Tongue (tissue), 1 donor: ENCODE measurements at regions not wholly inside any gene's neighbourhood (a gene's known extent, or its start where the extent isn't known, plus 50 kb on each side); places are given as distances from the start of the nearest gene placed in this dataset.
"Not testable (repeated sequence)": the region's sequence is repeated elsewhere in the genome, so short reads cannot be mapped to it uniquely, and the experiment has no call there.

Source experiments
- DNase-seq: peaks from one replicate; pipeline ENCODE4 v3.0.0-alpha.2; 2015

- no peak for DNase-seq
Observed at GRCh38 chrX:50967736-50968135, 57.2 kb downstream of the BMP15 start.

- DNase-seq = not testable (repeated sequence)
Observed at GRCh38 chrX:50968871-50969635, 58.5 kb downstream of the BMP15 start.

- DNase-seq = no peak
Observed at GRCh38 chrX:50971395-50971794, 60.9 kb downstream of the BMP15 start.

GRCh38 chrX:50973199-50973598, 62.7 kb downstream of the BMP15 start:
- no peak for DNase-seq

GRCh38 chrX:50978920-50979682, 68.6 kb downstream of the BMP15 start:
- DNase-seq = no peak

GRCh38 chrX:50980251-50980650, 69.7 kb downstream of the BMP15 start:
- no peak for DNase-seq

- DNase-seq = peak; percentile 63
Observed at GRCh38 chrX:50988649-50989048, 78.1 kb downstream of the BMP15 start.

GRCh38 chrX:50996930-50997329, 86.4 kb downstream of the BMP15 start:
- no peak for DNase-seq

- not testable (repeated sequence) for DNase-seq
Observed at GRCh38 chrX:51000384-51000783, 89.8 kb downstream of the BMP15 start.

GRCh38 chrX:51001733-51002632, 91.4 kb downstream of the BMP15 start:
- DNase-seq = peak; percentile 3

GRCh38 chrX:51006064-51006463, 95.5 kb downstream of the BMP15 start:
- no peak for DNase-seq

GRCh38 chrX:51024106-51024696, 113.7 kb downstream of the BMP15 start:
- DNase-seq = no peak

- DNase-seq = no peak
Observed at GRCh38 chrX:51026862-51027261, 116.3 kb downstream of the BMP15 start.

GRCh38 chrX:51035746-51036145, 125.2 kb downstream of the BMP15 start:
- DNase-seq = no peak

GRCh38 chrX:51047950-51048349, 137.4 kb downstream of the BMP15 start:
- no peak for DNase-seq

GRCh38 chrX:51053741-51054140, 143.2 kb downstream of the BMP15 start:
- no peak for DNase-seq

GRCh38 chrX:51098046-51098445, 187.5 kb downstream of the BMP15 start:
- DNase-seq = no peak

GRCh38 chrX:51119058-51119926, 208.8 kb downstream of the BMP15 start:
- not testable (repeated sequence) for DNase-seq

- DNase-seq = not testable (repeated sequence)
Observed at GRCh38 chrX:51125743-51126142, 206.9 kb upstream of the NUDT10 start.

- peak; percentile 57 for DNase-seq
Observed at GRCh38 chrX:51144828-51145442, 187.7 kb upstream of the NUDT10 start.

GRCh38 chrX:51148848-51149247, 183.8 kb upstream of the NUDT10 start:
- DNase-seq = peak; percentile 46
